Transverse colon (tissue), 4 donors: ENCODE measurements at regions not wholly inside any gene's neighbourhood (a gene's known extent, or its start where the extent isn't known, plus 50 kb on each side); places are given as distances from the start of the nearest gene placed in this dataset.

Experiments used
- CTCF ChIP-seq, 5 experiments: fragments of 200-600 bp in 3 of 5; fragments of 450-650 bp in 2 of 5; sonication (generic) in 3 of 5; IDR thresholded peaks; 1 replicate in 2 of 5; 2 replicates in 3 of 5; pipeline ENCODE4 v1.5.1; 2016 to 2017; ENCODE audit warnings: antibody characterized with exemption in 5 of 5, inconsistent platforms in 3 of 5, mild to moderate bottlenecking in 2 of 5, moderate library complexity in 1 of 5
- EP300 ChIP-seq: sonication (generic); formaldehyde crosslinking; IDR thresholded peaks from one replicate; pipeline ENCODE4 v1.6.1; 2017; ENCODE audit warnings: antibody characterized with exemption, low read depth
- POLR2A ChIP-seq: fragments of 450-650 bp; IDR thresholded peaks from one replicate; pipeline ENCODE4 v1.6.1; 2016; ENCODE audit warnings: antibody characterized with exemption, mild to moderate bottlenecking, moderate library complexity
- POLR2AphosphoS5 ChIP-seq, 3 donors: sonication (generic); formaldehyde crosslinking; IDR thresholded peaks; one replicate each; pipeline ENCODE4 v1.6.1; 2016; ENCODE audit warnings: antibody characterized with exemption in 3 of 3

DNA sequence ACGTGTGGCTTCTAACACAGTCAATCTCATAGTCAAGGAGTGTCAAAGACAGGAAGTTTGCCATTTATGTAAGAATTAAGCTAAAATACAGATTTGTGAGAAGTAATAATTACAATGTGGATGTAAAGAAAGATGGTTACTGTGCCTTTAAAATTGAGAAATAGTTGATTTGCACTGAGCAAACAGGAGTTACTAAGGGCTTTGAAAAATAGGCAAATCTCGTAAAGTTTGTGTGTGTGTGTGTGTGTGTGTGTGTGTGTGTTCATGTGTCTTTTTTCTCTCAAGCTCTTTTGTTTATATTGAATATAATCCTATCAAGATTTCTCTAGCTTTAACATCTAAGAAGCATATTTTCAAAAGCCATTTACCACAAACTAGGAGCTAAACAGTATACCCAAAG is 2284.5 kb downstream of the LRRC4C start:
- TF ChIP-seq CTCF (IDR thresholded peaks at IDR 0.05) (no peak), EP300 (no peak), POLR2AphosphoS5 (IDR thresholded peaks at IDR 0.05) (no peak), POLR2A (no peak)
